Gastrocnemius medialis (tissue), 4 donors: ENCODE measurements at regions not wholly inside any gene's neighbourhood (a gene's known extent, or its start where the extent isn't known, plus 50 kb on each side); places are given as distances from the start of the nearest gene placed in this dataset.

Experiments
- ATAC-seq, 2 donors: fragments of 150-250 bp; one replicate each; pipeline ENCODE4 v1.9.1; 2016
- DNase-seq, 2 donors: peaks; one replicate each; pipeline ENCODE4 v3.0.0-alpha.2; 2019
- H3K27ac ChIP-seq, 4 donors: fragments of 200-600 bp; sonication (generic); 1 replicate in 1 of 4; 2 replicates in 3 of 4; pipeline ENCODE4 v1.5.1; 2016 to 2018; ENCODE audit warnings: mild to moderate bottlenecking in 2 of 4, moderate library complexity in 1 of 4
- H3K27me3 ChIP-seq, 3 donors: fragments of 200-600 bp; sonication (generic) in 2 of 3; 1 replicate in 1 of 3; 2 replicates in 2 of 3; pipeline versions ENCODE4 v1.5.1 to v1.6.0; 2016 to 2019; ENCODE audit warnings: mild to moderate bottlenecking in 1 of 3, moderate library complexity in 1 of 3
- H3K36me3 ChIP-seq, 2 donors: fragments of 200-600 bp; sonication (generic) in 1 of 2; one replicate each; pipeline ENCODE4 v1.5.1; 2017 to 2018
- H3K4me1 ChIP-seq, 2 donors: fragments of 200-600 bp; sonication (generic) in 1 of 2; one replicate each; pipeline ENCODE4 v1.5.1; 2016 to 2017; ENCODE audit warnings: mild to moderate bottlenecking in 2 of 2
- H3K4me3 ChIP-seq, 4 donors: fragments of 200-600 bp; sonication (generic) in 3 of 4; 1 replicate in 1 of 4; 2 replicates in 3 of 4; pipeline ENCODE4 v1.5.1; 2016 to 2019; ENCODE audit warnings: mild to moderate bottlenecking in 2 of 4
- H3K9me3 ChIP-seq, 3 donors: fragments of 200-600 bp; sonication (generic) in 2 of 3; 1 replicate in 1 of 3; 2 replicates in 2 of 3; pipeline ENCODE4 v1.5.1; 2016 to 2019
- POLR2A ChIP-seq, 2 donors: fragments of 450-650 bp; IDR thresholded peaks; one replicate each; pipeline ENCODE4 v1.6.1; 2017; ENCODE audit warnings: antibody characterized with exemption in 2 of 2, mild to moderate bottlenecking in 2 of 2, moderate library complexity in 2 of 2
- in situ Hi-C, 4 donors: fragments of 200-750 bp; cut with MboI; loops; one replicate each; pipeline versions ENCODE4 v1.15.0 to v1.8.0; 2017; ENCODE audit warnings: low sequenced_read_pairs in 4 of 4
- intact Hi-C: fragments of 100-400 bp; cut with DNase I; formaldehyde crosslinking; loops from one replicate; pipeline ENCODE4 v1.15.1; 2023; ENCODE audit warnings: low total_unique reads
- TF ChIP-seq, protein P1 (sequence below), 5 experiments: fragments of 450-650 bp in 3 of 5; fragments of 200-600 bp in 2 of 5; sonication (generic) in 2 of 5; IDR thresholded peaks in 4 of 5; conservative IDR thresholded peaks in 1 of 5; 1 replicate in 4 of 5; 2 replicates in 1 of 5; pipeline ENCODE4 v1.5.1; 2016 to 2019; ENCODE audit warnings: antibody characterized with exemption in 5 of 5, mild to moderate bottlenecking in 3 of 5, moderate library complexity in 3 of 5

- Histone ChIP-seq H3K27me3 (no peaks in the 10 kb centered on the region), H3K27ac (no peak overlapping the region), H3K36me3 (no peaks in the 10 kb centered on the region), H3K9me3 (no peaks in the 10 kb centered on the region), H3K4me3 (no peak overlapping the region), H3K4me1 (no peaks in the 10 kb centered on the region)
- no peak for ATAC-seq
- intact Hi-C loops, result no loop called here
- in situ Hi-C loops, result no loop called here
- DNase-seq, result peak in 1 of 2 donors; percentile 16
- TF ChIP-seq POLR2A (IDR thresholded peaks at IDR 0.05), result no peak
- TF ChIP-seq, protein P1, sequence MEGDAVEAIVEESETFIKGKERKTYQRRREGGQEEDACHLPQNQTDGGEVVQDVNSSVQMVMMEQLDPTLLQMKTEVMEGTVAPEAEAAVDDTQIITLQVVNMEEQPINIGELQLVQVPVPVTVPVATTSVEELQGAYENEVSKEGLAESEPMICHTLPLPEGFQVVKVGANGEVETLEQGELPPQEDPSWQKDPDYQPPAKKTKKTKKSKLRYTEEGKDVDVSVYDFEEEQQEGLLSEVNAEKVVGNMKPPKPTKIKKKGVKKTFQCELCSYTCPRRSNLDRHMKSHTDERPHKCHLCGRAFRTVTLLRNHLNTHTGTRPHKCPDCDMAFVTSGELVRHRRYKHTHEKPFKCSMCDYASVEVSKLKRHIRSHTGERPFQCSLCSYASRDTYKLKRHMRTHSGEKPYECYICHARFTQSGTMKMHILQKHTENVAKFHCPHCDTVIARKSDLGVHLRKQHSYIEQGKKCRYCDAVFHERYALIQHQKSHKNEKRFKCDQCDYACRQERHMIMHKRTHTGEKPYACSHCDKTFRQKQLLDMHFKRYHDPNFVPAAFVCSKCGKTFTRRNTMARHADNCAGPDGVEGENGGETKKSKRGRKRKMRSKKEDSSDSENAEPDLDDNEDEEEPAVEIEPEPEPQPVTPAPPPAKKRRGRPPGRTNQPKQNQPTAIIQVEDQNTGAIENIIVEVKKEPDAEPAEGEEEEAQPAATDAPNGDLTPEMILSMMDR (IDR thresholded peaks at IDR 0.05 in 4 of 5, conservative IDR thresholded peaks at IDR 0.05 in 1 of 5), result no peak
Observed at GRCh38 chr22:47435204-47435487, 672.7 kb downstream of the TBC1D22A start.

GRCh38 chr22:47434336-47435203 lies 672.1 kb downstream of the TBC1D22A start:
- Histone ChIP-seq H3K4me1 (no peaks in the 10 kb centered on the region), H3K27ac (no peak overlapping the region), H3K36me3 (no peaks in the 10 kb centered on the region), H3K27me3 (no peaks in the 10 kb centered on the region), H3K9me3 (no peaks in the 10 kb centered on the region), H3K4me3 (no peak overlapping the region)
- ATAC-seq (no peak), DNase-seq (no peak)
- no peak for TF ChIP-seq POLR2A (IDR thresholded peaks at IDR 0.05)
- TF ChIP-seq, protein P1 (IDR thresholded peaks at IDR 0.05 in 4 of 5, conservative IDR thresholded peaks at IDR 0.05 in 1 of 5), result no peak
- intact Hi-C loops, result no loop called here
- in situ Hi-C loops, result no loop called here

- Histone ChIP-seq H3K27me3 (no peaks in the 10 kb centered on the region), H3K4me1 (no peaks in the 10 kb centered on the region), H3K36me3 (no peaks in the 10 kb centered on the region), H3K4me3 (no peak overlapping the region), H3K9me3 (no peaks in the 10 kb centered on the region), H3K27ac (no peak overlapping the region)
- intact Hi-C loops (no loop called here), in situ Hi-C loops (no loop called here)
- DNase-seq (no peak), ATAC-seq (no peak)
- no peak for TF ChIP-seq POLR2A (IDR thresholded peaks at IDR 0.05)
- TF ChIP-seq, protein P1 (IDR thresholded peaks at IDR 0.05 in 4 of 5, conservative IDR thresholded peaks at IDR 0.05 in 1 of 5), result no peak
Observed at GRCh38 chr22:47433627-47434026, 671.2 kb downstream of the TBC1D22A start.

- no peaks in the 10 kb centered on the region for H3K9me3 ChIP-seq
- intact Hi-C loops, result no loop called here
- DNase-seq (no peak), ATAC-seq (no peak)
- no peaks in the 10 kb centered on the region for H3K27me3 ChIP-seq
- no peak overlapping the region for H3K27ac ChIP-seq
- in situ Hi-C loops, result no loop called here
- TF ChIP-seq, protein P1 (IDR thresholded peaks at IDR 0.05 in 4 of 5, conservative IDR thresholded peaks at IDR 0.05 in 1 of 5), result no peak
- no peak for TF ChIP-seq POLR2A (IDR thresholded peaks at IDR 0.05)
- H3K36me3 ChIP-seq, result no peaks in the 10 kb centered on the region
- no peak overlapping the region for H3K4me3 ChIP-seq
- H3K4me1 ChIP-seq, result no peaks in the 10 kb centered on the region
Observed at GRCh38 chr22:47432683-47433082, 670.2 kb downstream of the TBC1D22A start.
